Activated naive CD8-positive, alpha-beta T cell treated with anti-CD3 and anti-CD28 coated beads, Interleukin-2, amount 50 U/mL, for 16 hours (primary cell): ENCODE measurements at regions not wholly inside any gene's neighbourhood (a gene's known extent, or its start where the extent isn't known, plus 50 kb on each side); places are given as distances from the start of the nearest gene placed in this dataset.
"Not testable (repeated sequence)": the region's sequence is repeated elsewhere in the genome, so short reads cannot be mapped to it uniquely, and the experiment has no call there.

Source experiments
- DNase-seq: peaks from one replicate; pipeline ENCODE4 v3.0.0-alpha.2; 2020; ENCODE audit warnings: low read depth, low spot score

DNA sequence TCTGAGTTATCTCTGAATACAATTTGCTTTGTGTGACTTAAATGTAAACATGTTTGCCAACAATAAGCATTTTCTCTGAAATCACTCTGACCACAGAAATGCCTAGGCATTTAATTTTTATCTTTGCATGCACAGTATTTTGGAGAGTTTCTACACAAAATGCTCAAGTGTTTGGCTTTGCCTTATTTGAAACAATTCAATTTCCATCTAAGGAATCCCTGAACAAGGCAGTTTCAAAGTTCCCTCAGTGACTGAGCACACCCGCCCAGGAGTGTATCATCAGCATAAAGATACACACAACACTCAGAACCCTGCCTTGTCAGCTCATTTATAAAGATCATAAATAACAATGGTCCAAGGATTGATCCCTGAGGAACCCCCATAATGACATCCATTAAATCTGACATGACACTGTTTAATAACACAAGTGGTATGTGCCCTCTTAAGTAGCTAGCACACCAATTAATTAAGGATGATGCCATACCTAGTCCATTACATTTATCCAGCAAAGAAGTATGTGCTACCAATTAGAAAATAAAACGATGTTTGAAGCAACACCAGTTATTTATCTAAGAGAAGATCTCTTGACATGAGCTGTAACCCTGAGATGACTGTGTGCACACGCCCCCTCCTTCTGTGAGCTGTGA is 585.8 kb downstream of the ADGRL2 start:
- no peak for DNase-seq

DNA sequence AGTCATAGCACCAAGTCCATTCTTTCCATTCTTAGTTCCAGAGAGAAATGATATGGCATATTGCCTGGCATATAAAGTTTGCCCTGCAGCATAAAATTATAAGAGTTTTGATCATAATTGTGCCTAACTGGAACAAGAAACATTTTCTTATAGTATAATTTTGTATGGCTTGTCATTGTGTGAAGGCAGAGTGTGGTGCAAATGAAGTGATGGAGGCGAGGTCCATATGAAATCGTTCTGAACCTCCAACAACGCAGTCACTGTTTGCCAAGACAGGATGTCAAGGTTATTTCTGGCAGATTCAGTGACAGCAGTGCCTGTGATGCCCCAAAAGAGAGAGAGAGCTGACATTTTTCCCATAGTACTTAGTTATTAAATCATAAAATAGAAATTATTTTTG is 584.0 kb downstream of the ADGRL2 start:
- no peak for DNase-seq

DNA sequence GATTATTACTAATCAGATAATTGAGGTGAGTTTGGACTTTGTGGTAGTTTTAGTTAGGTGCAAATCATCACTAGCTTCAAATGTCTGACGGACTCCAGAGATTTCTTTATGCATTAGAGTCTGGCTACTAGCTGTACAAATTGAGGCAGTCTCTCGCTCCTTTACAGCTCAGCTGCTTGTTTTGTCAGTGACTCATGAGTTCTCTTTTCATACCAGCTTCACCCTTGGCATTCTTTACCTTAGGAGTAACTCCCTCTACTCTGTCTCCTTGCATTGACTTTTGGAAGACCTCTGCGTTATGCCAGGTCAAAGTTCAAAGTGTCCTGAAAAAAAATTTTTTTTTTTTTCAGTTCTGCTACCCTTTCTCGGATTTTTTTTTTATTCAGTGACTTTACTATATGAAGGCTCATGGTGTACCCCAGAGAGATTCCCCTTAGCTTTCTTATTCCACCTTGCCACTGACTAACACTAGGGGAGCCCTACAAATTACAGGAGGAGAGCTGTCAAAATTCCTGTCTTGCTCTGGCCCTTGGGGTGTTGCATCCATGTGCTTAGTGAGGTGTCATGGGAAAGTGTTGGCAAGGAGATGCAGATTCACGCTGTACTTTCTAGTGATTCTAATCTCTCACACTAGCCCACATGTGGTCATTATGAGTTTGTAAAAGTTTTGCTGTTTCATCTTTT is 576.6 kb downstream of the ADGRL2 start:
- DNase-seq, result no peak

GRCh38 chr1:82373710-82374109 is 573.0 kb downstream of the ADGRL2 start:
- no peak for DNase-seq

- no peak for DNase-seq
Measured at GRCh38 chr1:82371844-82372498, 571.2 kb downstream of the ADGRL2 start.

DNA sequence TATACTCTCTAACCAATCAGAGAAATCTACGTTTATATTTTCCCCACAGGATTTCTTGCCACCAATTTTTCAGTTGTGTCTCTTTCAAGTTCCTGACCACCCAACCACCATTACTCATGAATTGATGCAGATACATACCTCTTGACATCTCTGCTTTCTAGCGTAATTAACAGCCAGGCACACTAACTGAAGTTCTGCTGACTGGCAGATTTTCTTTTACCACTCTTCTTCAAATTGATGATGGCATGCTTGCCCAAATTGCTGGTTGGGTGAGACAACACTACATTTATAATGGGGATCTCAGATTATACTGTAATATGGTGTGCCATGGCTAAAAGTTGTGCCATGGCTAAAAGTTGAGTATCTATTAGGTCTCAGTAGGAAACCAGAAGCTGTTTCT is 566.7 kb downstream of the ADGRL2 start:
- DNase-seq, result no peak

- no peak for DNase-seq
Measured at GRCh38 chr1:82366689-82367088, 566.0 kb downstream of the ADGRL2 start.

- DNase-seq, result not testable (repeated sequence)
Measured at GRCh38 chr1:82359541-82359940, 558.8 kb downstream of the ADGRL2 start.

- DNase-seq, result not testable (repeated sequence)
Measured at GRCh38 chr1:82358706-82359105, 558.0 kb downstream of the ADGRL2 start.

GRCh38 chr1:82354546-82354945 is 553.8 kb downstream of the ADGRL2 start:
- not testable (repeated sequence) for DNase-seq

- no peak for DNase-seq
Measured at GRCh38 chr1:82348487-82348886, 547.8 kb downstream of the ADGRL2 start.

DNA sequence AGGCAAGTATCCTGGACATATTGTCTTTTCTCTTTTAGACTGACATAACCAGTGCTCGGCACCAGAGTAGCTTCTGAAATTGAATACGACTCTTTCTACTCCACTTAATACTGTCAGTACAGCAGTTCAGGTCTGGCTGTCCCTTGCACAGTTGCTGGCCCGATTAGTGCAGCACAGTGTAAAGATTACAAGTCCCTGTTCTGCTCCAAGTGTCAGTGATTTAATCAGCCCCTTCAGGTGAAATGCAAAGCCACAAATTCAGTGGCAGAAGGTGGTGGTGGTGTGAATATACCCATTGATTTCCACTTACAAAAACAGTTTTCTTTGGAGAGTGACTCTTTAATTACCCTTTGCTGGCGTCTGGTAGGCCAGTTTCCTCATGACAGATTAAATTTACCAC is 545.4 kb downstream of the ADGRL2 start:
- DNase-seq, result no peak

DNA sequence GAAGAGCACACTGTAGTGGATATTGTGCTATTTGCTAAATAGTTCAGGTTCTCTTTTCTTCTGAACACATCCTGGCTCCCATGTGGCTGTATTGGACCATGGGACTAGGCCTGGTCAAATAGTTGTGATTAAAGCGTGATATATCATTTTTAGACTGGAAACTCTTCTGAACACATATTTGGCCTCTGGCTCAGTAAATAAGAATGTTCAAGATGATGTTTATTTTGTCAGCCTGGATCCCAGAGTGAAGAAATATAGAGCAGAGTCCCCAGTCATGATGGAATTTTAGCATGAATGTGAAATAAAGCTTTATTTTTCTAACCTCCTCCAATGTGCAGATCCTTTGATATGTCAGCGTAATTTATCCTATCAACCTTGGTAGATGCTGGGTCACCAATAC is 542.6 kb downstream of the ADGRL2 start:
- DNase-seq, result no peak

DNA sequence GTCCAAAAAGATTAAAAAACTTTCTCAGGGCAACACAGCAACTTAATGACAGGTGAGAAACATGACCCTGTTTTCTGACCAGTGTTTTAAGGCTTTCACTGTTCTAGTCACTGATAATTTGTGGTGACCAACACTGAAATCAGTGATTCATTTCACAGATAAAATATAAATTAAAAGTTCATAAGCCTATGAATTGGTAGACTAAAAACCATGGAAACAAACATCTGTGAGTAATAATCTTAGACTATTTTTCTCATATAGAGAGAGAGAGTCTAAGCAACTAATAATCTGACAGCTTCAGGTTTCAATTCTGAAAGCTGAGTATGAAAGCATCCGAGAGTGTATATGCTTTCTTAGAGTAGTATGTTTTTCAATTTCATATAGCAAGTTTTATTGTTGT is 536.9 kb downstream of the ADGRL2 start:
- no peak for DNase-seq

DNA sequence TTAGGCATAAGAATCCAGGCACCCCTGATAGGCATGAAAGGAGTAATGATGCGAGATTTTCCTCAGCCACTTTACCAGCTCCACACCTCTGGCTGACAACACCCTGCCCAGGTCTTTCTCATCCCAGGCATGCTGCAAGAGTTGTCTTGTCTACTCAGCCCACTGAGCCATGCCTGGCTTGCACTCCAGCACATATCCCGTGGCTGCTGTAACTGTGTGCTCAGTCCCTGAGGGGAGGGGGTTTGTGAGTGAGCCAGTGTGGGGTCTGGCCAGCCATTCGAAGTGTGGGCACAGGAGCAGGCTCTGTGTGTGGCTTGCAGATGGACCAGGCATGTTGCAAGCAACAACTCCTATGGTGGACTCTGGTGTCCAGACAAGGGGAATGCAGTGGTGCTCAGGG is 529.6 kb downstream of the ADGRL2 start:
- no peak for DNase-seq

GRCh38 chr1:82329226-82329625 is 528.5 kb downstream of the ADGRL2 start:
- no peak for DNase-seq

- DNase-seq, result no peak
Measured at GRCh38 chr1:82323144-82323841, 522.6 kb downstream of the ADGRL2 start.

DNA sequence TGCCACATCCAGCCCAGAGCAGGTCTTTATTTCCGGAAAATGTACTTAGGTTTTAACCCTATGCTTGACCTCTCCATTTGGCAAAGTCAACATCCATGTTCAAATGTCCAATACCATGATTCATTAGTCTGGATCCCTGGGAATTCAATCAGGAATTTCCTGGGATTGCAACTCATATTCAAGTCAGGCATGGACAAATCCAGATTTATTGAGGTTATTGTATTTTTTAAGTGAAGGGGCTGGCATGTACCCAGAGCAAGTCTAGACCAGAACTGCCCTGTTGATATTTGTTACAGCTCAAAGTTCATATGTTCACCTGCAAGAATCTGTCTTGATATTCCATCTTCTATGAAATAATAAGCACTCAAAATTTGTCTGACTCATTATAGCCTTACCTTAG is 521.1 kb downstream of the ADGRL2 start:
- no peak for DNase-seq

GRCh38 chr1:82319546-82319945 is 518.8 kb downstream of the ADGRL2 start:
- no peak for DNase-seq

GRCh38 chr1:82318921-82319320 is 518.2 kb downstream of the ADGRL2 start:
- no peak for DNase-seq

DNA sequence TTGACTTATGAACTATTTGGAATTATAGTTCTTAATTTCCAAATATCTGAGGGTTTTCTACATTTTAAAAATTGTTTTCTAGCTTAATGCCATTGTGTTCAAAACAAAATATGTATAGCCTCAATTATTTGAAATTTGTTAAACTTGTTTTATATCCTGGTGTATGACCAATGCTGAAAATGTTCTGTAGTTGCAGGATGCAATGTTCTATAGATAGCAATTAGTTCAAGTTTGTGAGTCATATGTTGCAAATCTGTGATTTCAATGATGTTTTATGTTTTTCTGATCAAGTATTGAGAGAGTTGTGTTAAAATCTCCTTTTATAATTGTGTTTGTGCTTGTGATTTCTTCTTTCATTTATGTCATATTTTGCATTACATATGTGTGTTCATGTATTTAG is 517.5 kb downstream of the ADGRL2 start:
- no peak for DNase-seq

GRCh38 chr1:82317671-82318070 is 516.9 kb downstream of the ADGRL2 start:
- DNase-seq, result no peak
